ENCODE measurements at regions not wholly inside any gene's neighbourhood (a gene's known extent, or its start where the extent isn't known, plus 50 kb on each side); places are given as distances from the start of the nearest gene placed in this dataset.

DNA sequence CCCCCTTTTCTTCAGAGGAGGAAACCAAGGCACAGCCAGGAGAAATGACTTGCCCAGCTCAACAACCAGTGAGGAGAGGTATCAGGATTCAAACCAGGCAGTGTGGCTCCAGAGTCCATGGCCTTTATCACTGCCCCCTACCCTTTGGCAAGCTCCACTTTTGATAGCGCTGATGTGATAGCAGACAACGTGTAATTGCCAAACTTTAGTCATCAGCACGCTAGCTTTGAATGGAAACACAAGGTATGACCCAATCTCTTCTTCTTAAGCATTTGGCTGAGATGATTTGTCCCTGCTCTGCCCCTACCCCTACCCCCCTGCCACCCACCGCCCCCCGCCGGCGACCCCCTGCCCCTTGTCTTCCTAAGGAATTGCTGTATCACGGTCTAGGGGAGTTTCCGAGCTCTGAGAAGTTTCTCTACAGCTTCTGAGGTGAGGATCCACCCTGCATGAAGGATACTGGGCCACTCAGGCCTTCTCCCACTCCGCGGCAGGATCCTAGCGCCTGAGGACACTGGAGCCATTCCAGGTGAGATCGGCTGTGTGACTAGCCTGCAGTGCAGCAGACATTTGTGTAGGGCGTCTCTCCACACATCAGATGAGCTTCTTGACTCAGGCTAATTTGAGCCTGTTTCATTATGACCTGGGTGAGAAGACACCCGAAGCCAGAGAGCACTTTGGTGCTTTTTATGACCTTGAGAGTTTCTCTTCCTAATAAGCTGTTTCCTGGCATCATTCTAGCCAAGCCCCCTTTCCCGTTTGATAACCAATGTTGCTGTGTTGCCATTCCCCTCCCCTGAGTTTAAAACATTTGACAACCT, 75.1 kb upstream of the MAP4K4 start:
- TF ChIP-seq, protein P1, sequence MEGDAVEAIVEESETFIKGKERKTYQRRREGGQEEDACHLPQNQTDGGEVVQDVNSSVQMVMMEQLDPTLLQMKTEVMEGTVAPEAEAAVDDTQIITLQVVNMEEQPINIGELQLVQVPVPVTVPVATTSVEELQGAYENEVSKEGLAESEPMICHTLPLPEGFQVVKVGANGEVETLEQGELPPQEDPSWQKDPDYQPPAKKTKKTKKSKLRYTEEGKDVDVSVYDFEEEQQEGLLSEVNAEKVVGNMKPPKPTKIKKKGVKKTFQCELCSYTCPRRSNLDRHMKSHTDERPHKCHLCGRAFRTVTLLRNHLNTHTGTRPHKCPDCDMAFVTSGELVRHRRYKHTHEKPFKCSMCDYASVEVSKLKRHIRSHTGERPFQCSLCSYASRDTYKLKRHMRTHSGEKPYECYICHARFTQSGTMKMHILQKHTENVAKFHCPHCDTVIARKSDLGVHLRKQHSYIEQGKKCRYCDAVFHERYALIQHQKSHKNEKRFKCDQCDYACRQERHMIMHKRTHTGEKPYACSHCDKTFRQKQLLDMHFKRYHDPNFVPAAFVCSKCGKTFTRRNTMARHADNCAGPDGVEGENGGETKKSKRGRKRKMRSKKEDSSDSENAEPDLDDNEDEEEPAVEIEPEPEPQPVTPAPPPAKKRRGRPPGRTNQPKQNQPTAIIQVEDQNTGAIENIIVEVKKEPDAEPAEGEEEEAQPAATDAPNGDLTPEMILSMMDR (IDR thresholded peaks at IDR 0.05): no peak
- no peak for TF ChIP-seq POLR2AphosphoS5 (IDR thresholded peaks at IDR 0.05)
